ENCODE measurements at regions not wholly inside any gene's neighbourhood (a gene's known extent, or its start where the extent isn't known, plus 50 kb on each side); places are given as distances from the start of the nearest gene placed in this dataset.

DNA sequence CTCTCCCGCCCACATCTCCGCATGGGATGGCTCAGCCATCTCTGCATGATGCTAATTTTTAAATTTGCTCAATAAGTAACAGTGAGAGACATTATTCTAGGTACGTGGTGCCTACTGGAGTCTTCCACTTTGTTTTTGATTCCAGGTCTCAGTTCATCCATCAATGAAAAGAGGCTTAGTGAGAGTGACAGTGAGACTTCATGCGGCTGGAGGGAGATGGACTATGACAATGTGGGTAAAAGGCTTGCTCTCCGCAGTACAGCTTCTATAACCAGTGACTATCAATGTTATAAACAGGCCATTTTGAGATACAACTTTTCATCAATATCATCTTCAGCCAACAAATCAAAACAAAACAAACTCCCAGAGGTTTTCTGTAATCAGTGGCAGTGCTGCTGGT lies 563.4 kb upstream of the MKI67 start:
- DNase-seq, result no peak

GRCh38 chr10:128693493-128694131 lies 567.4 kb upstream of the MKI67 start:
- no peak for DNase-seq

DNA sequence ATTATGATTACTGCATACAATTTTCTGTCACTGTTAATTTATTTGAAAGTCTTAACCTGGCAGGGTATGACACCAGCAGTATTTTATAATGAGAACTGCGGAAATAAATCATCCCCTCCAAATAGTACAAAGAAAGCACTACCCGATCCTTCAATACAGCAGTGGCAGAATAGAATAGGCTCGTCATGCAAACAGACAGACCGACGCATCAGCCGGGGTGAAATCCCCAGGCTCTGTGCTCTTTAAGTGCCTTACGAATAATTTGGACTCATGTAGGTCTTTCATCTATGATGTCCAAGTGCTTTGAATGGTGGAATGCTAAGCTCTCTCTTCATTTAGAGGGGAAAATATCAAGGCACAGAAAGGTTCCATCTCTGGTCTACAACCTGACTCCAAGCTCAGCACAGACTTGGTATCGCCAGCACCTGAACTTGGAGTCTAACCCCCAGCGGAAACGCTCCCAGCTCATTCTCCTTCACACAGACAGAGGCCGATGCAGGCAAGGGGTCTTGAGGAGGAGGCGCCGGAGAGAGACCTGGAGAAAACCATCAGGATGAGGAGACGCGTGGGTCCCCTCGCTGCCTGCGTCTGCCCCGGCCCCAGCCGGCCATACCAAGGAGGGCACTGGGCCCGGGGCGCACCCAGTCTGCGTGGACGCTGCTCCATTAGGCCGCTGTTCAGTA lies 568.1 kb upstream of the MKI67 start:
- DNase-seq, result no peak

DNA sequence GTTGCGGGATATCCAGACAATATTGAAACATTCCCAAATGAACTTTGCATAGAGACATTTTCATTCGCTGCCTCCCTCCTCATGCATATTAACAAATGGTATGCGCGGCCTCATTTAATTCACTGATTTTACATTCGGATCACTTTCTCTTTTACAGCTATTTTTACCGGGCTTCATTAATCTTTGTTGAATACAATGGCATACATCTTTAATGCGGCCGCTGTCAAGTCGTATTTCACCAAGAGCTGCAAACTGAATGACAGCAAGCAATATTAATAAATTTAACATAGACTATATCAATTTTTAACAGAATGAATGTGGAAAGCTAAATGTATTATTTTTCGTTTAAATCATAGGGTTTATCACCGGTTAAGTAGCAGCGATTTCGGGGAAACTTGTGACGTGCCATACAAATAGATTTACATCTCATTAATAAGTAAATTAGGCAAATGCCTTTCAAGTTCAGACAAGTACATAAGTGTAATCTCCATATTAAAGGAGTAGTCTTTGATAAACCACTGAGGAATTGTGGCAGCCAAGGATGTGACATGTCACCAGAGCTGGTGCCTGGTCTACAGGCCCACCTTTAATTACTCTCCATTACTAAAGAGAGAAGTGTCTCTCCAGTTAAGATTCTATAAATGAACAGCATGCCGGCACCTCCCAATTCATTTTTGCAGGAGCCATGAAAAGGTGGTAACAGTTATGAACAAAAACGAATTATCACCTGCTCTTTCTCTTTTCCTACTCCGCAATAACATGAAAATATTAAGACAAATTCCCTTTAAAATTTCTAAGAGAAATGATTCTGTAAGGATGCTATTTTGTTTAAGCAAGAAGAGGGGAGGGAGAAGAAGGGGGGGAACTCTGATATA lies 568.9 kb upstream of the MKI67 start:
- no peak for DNase-seq

GRCh38 chr10:128695931-128696330 lies 569.7 kb upstream of the MKI67 start:
- no peak for DNase-seq

DNA sequence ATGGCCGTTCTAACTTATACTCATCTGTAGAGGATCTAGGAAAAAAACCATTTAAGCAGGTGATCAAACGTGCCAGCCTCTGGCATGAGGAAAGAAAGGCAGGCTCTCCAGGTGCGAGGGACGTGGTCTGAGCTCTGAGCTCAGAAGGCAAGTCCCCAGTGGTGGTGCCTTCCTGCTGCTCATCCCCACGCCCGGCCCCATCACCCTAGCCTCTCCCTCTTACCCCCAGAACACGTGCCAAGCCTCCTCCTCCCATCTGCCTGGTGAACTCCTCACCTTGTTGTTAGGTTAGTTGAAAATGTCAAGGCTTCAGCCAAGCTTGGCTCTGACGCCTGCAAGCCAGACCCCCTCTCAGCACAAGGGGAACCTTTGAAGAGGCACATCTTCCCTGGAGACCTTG lies 571.2 kb upstream of the MKI67 start:
- DNase-seq, result no peak

GRCh38 chr10:128701381-128701780 lies 575.2 kb upstream of the MKI67 start:
- DNase-seq, result no peak

- DNase-seq, result no peak
Measured at GRCh38 chr10:128701837-128702236, 575.6 kb upstream of the MKI67 start.

DNA sequence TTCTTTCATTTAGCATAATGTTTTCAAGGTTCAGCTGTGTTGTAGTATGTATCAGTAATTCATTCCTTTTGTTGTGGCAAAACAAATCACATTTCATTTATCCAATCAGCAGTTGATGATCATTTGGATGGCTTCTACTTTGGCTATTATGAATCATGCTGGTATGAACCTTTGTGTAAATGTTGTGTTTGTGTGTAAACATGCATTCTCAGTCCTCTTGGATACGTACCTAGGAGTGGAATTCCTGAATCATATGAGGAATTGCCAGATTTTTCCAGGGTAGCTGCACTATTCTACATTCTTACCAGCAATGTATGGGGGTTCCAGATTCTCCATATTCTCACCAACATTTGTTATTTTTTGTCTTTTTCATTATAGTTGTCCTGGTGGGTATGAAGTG lies 578.5 kb upstream of the MKI67 start:
- no peak for DNase-seq

DNA sequence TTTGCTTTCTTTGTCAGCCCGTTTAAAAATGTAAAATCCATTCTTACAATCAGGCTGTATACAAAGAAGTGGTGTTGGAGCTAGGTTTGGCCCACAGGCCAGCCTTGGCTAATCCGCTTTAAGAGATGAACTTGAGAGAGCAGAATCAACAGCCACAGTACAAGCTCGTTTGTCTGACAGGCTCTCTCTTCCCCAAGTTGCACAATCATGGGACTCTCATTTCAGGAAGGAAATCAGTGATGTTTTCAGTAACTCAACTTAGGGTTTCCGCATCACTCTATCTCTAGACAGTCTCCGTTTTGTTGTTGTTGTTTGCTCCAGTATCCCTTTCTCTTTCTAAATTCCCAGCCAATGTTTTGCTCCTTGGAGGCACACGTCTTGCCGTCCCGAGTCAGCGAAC lies 582.0 kb upstream of the MKI67 start:
- no peak for DNase-seq

DNA sequence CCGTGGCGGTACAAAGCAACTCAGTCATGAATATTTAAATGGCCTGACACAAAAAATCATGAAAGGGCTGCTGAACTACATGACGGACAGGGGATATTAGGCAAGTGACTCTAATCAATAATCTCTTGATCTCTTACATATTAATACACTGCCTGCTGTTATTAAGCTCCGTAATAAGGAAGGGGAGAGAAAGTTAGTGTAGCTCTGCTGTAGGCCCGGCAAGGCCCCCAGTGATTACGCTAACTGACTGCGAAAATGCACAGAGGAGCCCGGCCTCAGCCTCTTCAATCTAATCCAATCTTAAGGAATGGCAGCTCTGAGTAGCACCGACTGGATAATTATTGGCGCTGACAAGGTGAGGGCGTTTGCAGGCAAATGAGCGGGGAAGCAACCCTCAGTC lies 583.5 kb upstream of the MKI67 start:
- no peak for DNase-seq

GRCh38 chr10:128710098-128710797 lies 584.0 kb upstream of the MKI67 start:
- no peak for DNase-seq

- no peak for DNase-seq
Measured at GRCh38 chr10:128710798-128711183, 584.6 kb upstream of the MKI67 start.

DNA sequence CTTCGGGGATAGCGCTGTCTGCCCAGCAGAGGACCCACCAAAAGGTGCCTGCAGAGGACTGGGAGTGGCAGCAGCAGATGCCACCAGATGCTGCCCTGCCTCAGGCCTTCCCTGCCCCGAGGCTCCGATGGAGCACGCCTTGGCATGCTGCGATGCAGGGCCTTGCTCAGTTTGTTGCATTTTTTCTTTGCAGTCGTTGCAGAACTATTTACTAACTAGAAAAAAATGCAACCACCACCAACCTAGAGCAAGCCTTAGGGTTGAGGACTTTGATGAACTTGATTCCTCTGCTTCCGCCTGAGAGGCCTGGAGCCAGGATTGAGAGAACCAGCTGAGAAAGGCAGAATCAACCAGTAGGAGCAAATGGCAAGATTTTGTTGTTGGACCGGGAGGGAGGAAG lies 585.6 kb upstream of the MKI67 start:
- no peak for DNase-seq

GRCh38 chr10:128712661-128713400 lies 586.6 kb upstream of the MKI67 start:
- no peak for DNase-seq

- DNase-seq, result no peak
Measured at GRCh38 chr10:128713471-128713870, 587.2 kb upstream of the MKI67 start.

- no peak for DNase-seq
Measured at GRCh38 chr10:128713874-128714570, 587.8 kb upstream of the MKI67 start.

DNA sequence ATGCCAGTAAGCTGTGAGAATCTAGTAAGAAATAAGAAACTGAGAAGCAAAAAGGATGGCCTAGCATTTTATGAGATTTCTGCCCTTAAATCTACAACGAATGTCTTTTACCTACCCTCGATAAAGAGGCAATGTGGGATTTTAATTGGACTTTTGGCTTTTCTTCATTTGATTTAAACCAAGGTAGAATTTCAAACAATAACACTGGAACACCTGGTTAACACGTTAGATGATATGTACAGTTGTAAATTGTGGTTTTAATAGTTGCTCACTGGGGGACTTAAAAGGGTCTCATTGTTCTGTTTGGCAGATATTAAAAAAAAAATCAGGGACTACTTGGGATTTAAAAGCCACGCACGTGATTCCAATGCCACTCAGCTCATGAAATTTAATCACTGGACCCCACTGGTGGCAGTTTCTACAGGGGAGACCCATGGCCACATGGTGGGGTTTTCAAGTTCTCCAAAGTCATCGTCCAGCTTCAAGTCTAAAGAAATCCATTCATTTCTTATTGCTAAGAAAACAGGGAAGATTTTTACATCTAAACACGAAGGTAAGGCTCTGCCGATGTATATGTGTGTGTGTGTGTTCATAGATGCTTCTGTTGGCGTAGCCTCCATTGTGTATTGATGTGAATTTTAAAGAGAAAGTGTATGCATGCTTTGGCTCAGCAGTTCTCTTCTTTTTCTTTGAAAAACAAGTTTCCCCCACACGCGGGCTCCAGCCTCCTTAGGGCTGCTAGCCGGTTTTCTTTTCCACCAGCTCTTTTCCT lies 588.6 kb upstream of the MKI67 start:
- DNase-seq, result peak; percentile 3

DNA sequence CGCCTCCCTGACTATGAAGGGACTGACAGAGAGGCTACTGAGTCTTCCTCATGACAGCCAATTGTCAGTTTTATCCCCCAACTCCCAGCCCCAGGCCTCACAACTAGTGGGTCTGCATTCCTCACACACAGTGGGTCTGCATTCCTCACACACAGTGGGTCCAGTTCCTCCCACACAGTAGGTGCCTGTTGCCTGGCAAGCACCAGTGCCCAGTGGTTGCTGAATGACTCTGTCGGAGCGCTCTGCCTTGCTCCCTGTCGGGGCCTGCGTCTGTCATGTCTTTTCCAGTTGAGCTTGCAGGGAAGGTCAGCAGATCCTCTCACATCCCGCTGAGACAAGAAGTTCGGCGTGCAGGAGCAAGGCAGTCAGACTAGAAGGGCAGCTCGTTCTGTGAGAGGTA lies 590.0 kb upstream of the MKI67 start:
- no peak for DNase-seq

DNA sequence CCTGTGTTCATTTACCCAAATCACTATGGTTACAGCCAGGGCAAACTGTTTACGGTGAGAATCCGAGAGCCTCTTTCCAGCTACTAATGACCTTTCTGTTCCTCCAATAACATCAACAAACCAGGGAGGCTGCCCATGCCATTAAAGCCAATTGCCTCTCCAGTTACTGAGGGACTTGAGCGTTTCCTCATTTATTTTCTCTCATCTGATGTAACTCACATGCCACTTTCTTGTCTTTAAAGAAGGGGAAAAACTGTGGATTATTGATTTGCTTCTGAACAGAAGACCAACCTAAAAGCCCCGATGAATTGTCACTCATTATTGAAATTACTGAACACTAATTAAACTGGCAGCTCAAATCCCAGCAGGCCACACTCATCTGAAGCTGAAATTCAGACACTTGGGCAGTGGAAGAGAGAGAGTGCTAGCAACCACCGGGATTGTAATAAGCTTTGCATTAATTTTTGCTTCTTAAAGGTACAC lies 595.8 kb upstream of the MKI67 start:
- no peak for DNase-seq

- DNase-seq, result no peak
Measured at GRCh38 chr10:128722947-128723346, 596.7 kb upstream of the MKI67 start.
